Right lobe of liver (tissue), 6 donors: ENCODE measurements at regions not wholly inside any gene's neighbourhood (a gene's known extent, or its start where the extent isn't known, plus 50 kb on each side); places are given as distances from the start of the nearest gene placed in this dataset.

ENCODE experiments used
- ATAC-seq, 4 donors: fragments of 200-7000 bp; cut with Tn5 transposase; one replicate each; pipeline ENCODE4 v1.9.1; 2020; ENCODE audit warnings: mild to moderate bottlenecking in 4 of 4, moderate library complexity in 4 of 4
- DNase-seq, 3 donors: peaks; one replicate each; pipeline ENCODE4 v3.0.0-alpha.2; 2020
- H3K27ac ChIP-seq, 3 donors: fragments of 200-600 bp; one replicate each; pipeline ENCODE4 v1.8.0; 2022
- H3K27me3 ChIP-seq, 2 donors: fragments of 200-600 bp; one replicate each; pipeline ENCODE4 v1.8.0; 2022
- H3K36me3 ChIP-seq, 4 donors: fragments of 200-600 bp; sonication (generic) in 1 of 4; one replicate each; pipeline versions ENCODE4 v1.5.1 to v1.8.0; 2017 to 2022; ENCODE audit warnings: control low read depth in 1 of 4
- H3K4me1 ChIP-seq, 4 donors: fragments of 200-600 bp; sonication (generic) in 1 of 4; one replicate each; pipeline versions ENCODE4 v1.5.1 to v1.8.0; 2017 to 2022; ENCODE audit warnings: control low read depth in 1 of 4
- H3K4me3 ChIP-seq, 3 donors: fragments of 200-600 bp; one replicate each; pipeline ENCODE4 v1.8.0; 2022
- H3K9me3 ChIP-seq, 4 donors: fragments of 200-600 bp; sonication (generic) in 1 of 4; one replicate each; pipeline versions ENCODE4 v1.5.1 to v1.8.0; 2017 to 2022; ENCODE audit warnings: control low read depth in 1 of 4
- CTCF ChIP-seq, 4 donors: fragments of 200-600 bp in 3 of 4; fragments of 450-650 bp in 1 of 4; IDR thresholded peaks; one replicate each; pipeline versions ENCODE4 v1.5.1 to v1.8.0; 2016 to 2022; ENCODE audit warnings: antibody characterized with exemption in 4 of 4, mild to moderate bottlenecking in 2 of 4
- POLR2A ChIP-seq: fragments of 450-650 bp; IDR thresholded peaks from one replicate; pipeline ENCODE4 v1.6.1; 2017; ENCODE audit warnings: antibody characterized with exemption, mild to moderate bottlenecking
- WGBS: methylation state at CpG from one replicate; pipeline ENCODE4 v1.1.6; 2018; ENCODE audit warnings: low coverage, low lambda C conversion rate; ENCODE audit not compliant: insufficient coverage; ENCODE audit errors: missing lambda C conversion rate; 5-methylcytosine and 5-hydroxymethylcytosine counted together
- intact Hi-C, 2 donors: fragments of 100-400 bp; cut with DNase I; formaldehyde crosslinking; loops; one replicate each; pipeline versions ENCODE4 v1.11.2 to v1.14.1; 2022
- donor health status: DM: no; HTN: yes; CAD: no.
- donor health status: DM: no; HTN: no; CAD: no.
- donor health status: DM: no; HTN: no; CAD: no.
- donor health status: DM: no; HTN: yes; CAD: no.
- donor health status: DM: no; HTN: yes; CAD: no.

DNA sequence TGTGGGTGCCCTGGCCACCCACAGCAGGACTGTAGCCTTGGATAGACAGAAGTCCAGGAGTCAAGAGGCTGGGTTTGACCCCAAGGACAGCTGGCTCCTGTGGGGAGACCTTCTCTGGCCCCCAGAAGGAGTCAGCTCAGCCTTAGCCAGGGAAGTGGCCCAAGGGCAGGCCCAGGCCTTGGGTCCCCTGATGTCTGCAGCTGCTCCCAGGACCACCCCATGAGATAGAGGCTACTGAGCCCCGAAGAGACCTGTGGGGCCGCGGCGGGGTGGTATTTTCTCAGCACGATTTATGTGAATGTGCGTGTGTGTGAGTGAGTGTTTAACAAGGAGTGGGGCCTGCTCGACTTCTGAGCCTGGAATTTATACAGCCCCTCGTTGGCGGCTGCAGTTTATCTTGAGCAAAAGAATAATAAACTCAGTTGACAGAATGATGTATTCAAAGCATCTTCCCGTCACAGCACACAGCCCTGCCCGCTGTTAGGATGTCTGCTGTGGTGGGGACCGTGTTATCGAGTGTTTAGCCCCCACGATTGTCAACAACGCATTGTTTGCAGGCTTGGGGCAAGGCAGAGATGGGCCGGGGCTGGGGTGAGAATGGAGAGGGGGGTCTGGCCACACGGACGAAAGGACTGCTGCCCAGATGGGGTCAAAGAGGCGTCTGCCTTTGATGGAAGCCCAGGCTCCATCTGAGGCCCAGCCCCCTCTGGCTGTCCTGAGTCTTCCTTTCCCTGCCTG is 163.3 kb downstream of the VEGFA start:
- Histone ChIP-seq H3K4me3 (no peak overlapping the region), H3K36me3 (no peaks in the 10 kb centered on the region), H3K4me1 (peaks cover 0 to under 1% (median 0%) of the 10 kb centered on the region in 4 donors), H3K27ac (no peak overlapping the region), H3K9me3 (no peaks in the 10 kb centered on the region), H3K27me3 (no peaks in the 10 kb centered on the region)
- DNase-seq, result peak in 1 of 3 donors; percentile 47
- intact Hi-C loops, result no loop called here
- 81% methylated on average over 6 of the region's 19 CpGs for WGBS
- TF ChIP-seq CTCF (IDR thresholded peaks at IDR 0.05), result no peak
- no peak for TF ChIP-seq POLR2A
- ATAC-seq, result no peak

GRCh38 chr6:43932259-43933147 is 162.5 kb downstream of the VEGFA start:
- Histone ChIP-seq H3K27ac (no peak overlapping the region), H3K9me3 (no peaks in the 10 kb centered on the region), H3K27me3 (no peaks in the 10 kb centered on the region), H3K4me3 (no peak overlapping the region), H3K4me1 (peaks cover 0 to 9% (median 4%) of the 10 kb centered on the region in 4 donors), H3K36me3 (no peaks in the 10 kb centered on the region)
- no peak for TF ChIP-seq POLR2A
- no peak for TF ChIP-seq CTCF (IDR thresholded peaks at IDR 0.05)
- DNase-seq (peak in 1 of 3 donors; percentile 11), ATAC-seq (no peak)
- intact Hi-C loops, result no loop called here
- 93% methylated on average over 3 of the region's 13 CpGs for WGBS

- ATAC-seq (peak in 2 of 4 donors; percentile 37 to 52), DNase-seq (peak in 1 of 3 donors; percentile 45)
- Histone ChIP-seq H3K4me1 (peaks cover 0 to 10% (median 6%) of the 10 kb centered on the region in 4 donors), H3K36me3 (no peaks in the 10 kb centered on the region), H3K9me3 (no peaks in the 10 kb centered on the region), H3K27me3 (no peaks in the 10 kb centered on the region), H3K27ac (no peak overlapping the region), H3K4me3 (no peak overlapping the region)
- TF ChIP-seq CTCF (IDR thresholded peaks at IDR 0.05) (no peak), POLR2A (no peak)
- intact Hi-C loops, result no loop called here
- WGBS, result 33% methylated on average over 5 of the region's 6 CpGs
Measured at GRCh38 chr6:43931201-43931600, 161.2 kb downstream of the VEGFA start.

DNA sequence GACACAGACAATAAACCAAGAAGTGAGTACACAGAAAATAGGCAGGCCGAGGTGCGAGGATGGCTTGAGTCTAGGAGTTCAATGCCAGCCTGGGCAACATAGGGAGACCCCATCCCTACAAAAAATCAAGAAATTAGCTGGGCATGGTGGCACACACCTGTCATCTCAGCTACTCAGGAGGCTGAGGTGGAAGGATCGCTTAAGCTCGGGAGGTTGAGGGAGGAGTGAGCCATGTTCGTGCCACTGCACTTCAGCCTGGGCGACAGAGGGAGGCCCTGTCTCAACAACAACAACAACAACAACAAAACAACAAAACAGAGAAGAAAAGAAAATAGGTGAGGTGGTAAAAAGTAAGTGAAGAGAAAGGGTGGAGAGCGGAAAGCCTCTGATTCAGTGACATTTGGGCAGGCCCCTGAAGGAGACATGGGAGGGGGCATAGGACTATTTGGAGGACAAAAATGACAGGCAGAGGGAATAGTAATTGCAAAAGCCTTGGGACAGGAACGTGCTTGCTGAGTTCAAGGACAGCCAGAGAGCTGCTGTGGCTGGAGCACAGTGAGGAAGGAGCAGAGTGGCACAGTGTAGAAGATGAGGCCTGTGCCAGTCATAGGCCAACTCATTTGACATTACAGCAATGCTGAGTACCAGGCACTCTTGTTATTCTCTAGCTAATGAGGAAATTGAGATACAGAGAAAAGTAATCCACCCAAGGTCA is 160.6 kb downstream of the VEGFA start:
- no peak overlapping the region for H3K27ac ChIP-seq
- intact Hi-C loops, result no loop called here

More for the DNA sequence above, 160.6 kb downstream of the VEGFA start:
- peaks cover 0 to 10% (median 6%) of the 10 kb centered on the region in 4 donors for H3K4me1 ChIP-seq
- ATAC-seq (peak in 1 of 4 donors; percentile 14), DNase-seq (peak in 1 of 3 donors; percentile 6)
- no peaks in the 10 kb centered on the region for H3K9me3 ChIP-seq
- H3K4me3 ChIP-seq, result no peak overlapping the region
- 84% methylated on average over 8 of the region's 8 CpGs for WGBS
- TF ChIP-seq CTCF (IDR thresholded peaks at IDR 0.05), result no peak
- TF ChIP-seq POLR2A, result no peak
- no peaks in the 10 kb centered on the region for H3K27me3 ChIP-seq
- no peaks in the 10 kb centered on the region for H3K36me3 ChIP-seq
